ENCODE measurements at regions not wholly inside any gene's neighbourhood (a gene's known extent, or its start where the extent isn't known, plus 50 kb on each side); places are given as distances from the start of the nearest gene placed in this dataset.
"Not testable (repeated sequence)": the region's sequence is repeated elsewhere in the genome, so short reads cannot be mapped to it uniquely, and the experiment has no call there.

DNA sequence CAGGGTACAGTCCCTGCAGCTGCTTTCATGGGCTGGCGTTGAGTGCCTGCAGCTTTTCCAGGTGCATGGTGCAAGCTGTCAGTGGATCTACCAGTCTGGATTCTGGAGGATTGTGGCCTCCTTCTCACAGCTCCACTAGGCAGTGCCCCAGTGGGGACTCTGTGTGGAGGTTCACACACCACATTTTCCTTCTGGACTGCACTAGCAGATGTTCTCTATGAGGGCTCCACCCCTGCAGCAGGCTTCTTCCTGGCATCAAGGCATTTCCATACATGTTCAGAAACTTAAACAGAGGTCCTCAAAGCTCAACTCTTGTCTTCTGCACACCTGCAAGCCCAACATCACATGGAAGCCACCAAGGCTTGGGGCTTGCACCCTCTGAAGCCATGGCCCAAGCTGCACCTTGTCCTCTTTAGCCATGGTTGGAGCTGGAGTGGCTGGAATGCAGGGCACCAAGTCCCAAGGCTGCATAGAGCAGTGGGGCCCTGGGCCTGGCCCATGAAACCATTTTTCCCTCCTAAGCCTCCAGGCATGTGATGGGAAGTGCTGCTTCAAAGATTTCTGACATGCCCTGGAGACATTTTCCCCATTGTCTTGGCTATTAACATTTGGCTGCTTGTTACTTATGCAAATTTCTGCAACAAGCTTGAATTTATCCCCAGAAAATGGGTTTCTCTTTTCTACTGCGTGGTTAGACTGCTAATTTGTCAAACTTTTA is 250.2 kb upstream of the COPS8 start:
- intact Hi-C loops (cut with DNase I) = no loop called here
- Histone ChIP-seq H3K36me3 (ENCODE audit: insufficient read depth in 1 of 2, low read depth in 1 of 2) (no peaks in the 10 kb centered on the region), H3K4me3 (no peak overlapping the region), H3K27me3 (ENCODE audit: insufficient read depth in 3 of 3, low read length in 2 of 3) (no peaks in the 10 kb centered on the region), H3K4me1 (no peaks in the 10 kb centered on the region), H3K27ac (no peak overlapping the region), H3K9me3 (no peaks in the 10 kb centered on the region)
- ATAC-seq (no peak), DNase-seq (no peak)
- WGBS, 3 donors = 87 to 94% (median 88%) methylated on average over 2 of the region's 2 CpGs
- TF ChIP-seq, protein P1, sequence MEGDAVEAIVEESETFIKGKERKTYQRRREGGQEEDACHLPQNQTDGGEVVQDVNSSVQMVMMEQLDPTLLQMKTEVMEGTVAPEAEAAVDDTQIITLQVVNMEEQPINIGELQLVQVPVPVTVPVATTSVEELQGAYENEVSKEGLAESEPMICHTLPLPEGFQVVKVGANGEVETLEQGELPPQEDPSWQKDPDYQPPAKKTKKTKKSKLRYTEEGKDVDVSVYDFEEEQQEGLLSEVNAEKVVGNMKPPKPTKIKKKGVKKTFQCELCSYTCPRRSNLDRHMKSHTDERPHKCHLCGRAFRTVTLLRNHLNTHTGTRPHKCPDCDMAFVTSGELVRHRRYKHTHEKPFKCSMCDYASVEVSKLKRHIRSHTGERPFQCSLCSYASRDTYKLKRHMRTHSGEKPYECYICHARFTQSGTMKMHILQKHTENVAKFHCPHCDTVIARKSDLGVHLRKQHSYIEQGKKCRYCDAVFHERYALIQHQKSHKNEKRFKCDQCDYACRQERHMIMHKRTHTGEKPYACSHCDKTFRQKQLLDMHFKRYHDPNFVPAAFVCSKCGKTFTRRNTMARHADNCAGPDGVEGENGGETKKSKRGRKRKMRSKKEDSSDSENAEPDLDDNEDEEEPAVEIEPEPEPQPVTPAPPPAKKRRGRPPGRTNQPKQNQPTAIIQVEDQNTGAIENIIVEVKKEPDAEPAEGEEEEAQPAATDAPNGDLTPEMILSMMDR (IDR thresholded peaks at IDR 0.05) = no peak

DNA sequence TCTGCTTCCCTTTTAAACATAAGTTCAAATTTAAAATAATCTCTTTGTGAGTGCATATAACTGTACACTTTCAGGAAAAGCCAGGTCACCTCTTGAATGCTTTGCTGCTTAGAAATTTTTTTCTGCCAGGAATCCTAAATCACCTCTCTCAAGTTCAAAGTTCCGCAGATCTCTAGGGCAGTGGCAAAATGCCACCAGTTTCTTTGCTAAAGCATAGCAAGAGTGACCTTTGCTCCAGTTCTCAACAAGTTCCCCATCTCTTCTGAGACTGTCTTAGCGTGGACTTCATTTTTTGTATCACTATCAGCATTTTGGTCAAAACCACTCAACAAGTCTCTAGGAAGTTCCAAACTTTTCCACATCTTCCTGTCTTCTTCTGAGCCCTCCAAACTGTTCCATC is 249.7 kb upstream of the COPS8 start:
- H3K4me3 ChIP-seq; H3K4me1 ChIP-seq; H3K36me3 ChIP-seq (ENCODE audit: insufficient read depth in 1 of 2, low read depth in 1 of 2); DNase-seq; H3K27me3 ChIP-seq (ENCODE audit: insufficient read depth in 3 of 3, low read length in 2 of 3); ATAC-seq; H3K9me3 ChIP-seq; H3K27ac ChIP-seq; intact Hi-C loops (cut with DNase I): not testable (repeated sequence)
- WGBS, 3 donors = 74 to 94% (median 84%) methylated on average over 2 of the region's 2 CpGs

DNA sequence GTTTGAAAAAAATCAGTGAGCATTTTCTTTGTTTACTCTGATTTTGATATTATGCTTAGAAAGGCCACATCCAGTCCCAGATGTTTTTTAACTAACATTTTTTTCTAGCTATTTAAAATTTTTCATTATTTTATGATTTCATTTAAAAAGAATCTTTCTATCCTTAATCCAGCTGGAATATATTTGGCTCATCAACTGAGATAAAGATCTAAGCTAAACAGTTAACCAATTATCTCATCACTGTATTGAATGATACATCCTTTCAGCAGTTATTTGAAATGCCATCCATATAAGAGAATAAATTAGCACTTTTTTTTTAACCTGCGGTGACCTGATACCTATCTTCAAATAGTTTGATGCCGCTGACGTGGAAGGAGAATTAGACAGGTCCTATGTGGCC is 245.5 kb upstream of the COPS8 start:
- H3K27ac ChIP-seq = no peak overlapping the region
- ATAC-seq = no peak
- H3K36me3 ChIP-seq (ENCODE audit: insufficient read depth in 1 of 2, low read depth in 1 of 2) = no peaks in the 10 kb centered on the region
- H3K4me3 ChIP-seq = no peak overlapping the region
- TF ChIP-seq, protein P1 (IDR thresholded peaks at IDR 0.05) = no peak
- H3K4me1 ChIP-seq = no peaks in the 10 kb centered on the region
- no peaks in the 10 kb centered on the region for H3K9me3 ChIP-seq
- H3K27me3 ChIP-seq (ENCODE audit: insufficient read depth in 3 of 3, low read length in 2 of 3) = no peaks in the 10 kb centered on the region
- 57 to 82% (median 67%) methylated on average over 3 of the region's 3 CpGs for WGBS, 3 donors
- intact Hi-C loops (cut with DNase I) = no loop called here
- no peak for DNase-seq

DNA sequence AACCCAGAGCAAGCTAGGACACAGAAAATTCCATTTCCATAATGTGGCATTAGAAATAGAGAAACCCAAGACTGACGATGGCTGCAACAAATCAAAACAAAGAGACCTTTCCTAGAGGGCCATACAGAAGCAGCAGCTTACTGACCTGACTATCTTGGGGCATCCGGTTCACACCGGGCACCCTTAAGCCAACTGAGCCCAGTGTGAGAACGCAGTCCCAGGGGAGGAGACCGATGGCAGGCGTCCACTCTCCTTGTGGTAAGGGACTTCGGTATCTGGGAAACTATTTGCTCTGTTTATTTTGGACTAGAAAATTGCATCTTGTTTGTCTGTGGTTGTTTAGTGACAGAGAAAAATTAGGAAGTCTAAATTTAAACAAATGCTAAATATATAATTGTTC is 244.8 kb upstream of the COPS8 start:
- no peak overlapping the region for H3K27ac ChIP-seq

DNA sequence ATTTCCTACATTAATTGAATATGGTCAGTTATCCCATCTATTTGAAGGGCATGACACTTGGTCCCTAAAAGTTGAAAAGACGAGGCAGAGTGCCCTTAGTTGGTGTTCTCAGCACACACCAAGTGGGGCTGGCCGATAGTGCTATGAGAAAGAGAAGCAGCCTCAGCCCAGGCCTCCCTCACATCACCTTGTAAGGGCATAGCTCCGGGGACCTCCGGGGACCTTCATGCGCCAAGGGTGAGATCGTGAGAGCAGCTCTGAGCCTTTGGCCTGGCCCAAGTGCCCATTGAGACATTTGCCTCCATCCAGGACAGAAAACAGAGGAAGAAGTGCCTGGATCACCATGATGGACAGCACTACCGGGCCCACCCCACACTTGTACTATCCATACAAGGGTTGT is 244.3 kb upstream of the COPS8 start:
- TF ChIP-seq, protein P1 (IDR thresholded peaks at IDR 0.05) = no peak
- H3K36me3 ChIP-seq (ENCODE audit: insufficient read depth in 1 of 2, low read depth in 1 of 2) = no peaks in the 10 kb centered on the region
- H3K4me1 ChIP-seq = no peaks in the 10 kb centered on the region
- ATAC-seq (no peak), DNase-seq (no peak)
- intact Hi-C loops (cut with DNase I) = no loop called here
- WGBS, 3 donors = 79 to 87% (median 80%) methylated on average over 7 of the region's 7 CpGs
- no peak overlapping the region for H3K4me3 ChIP-seq
- peak overlapping the region; percentile 21 for H3K27ac ChIP-seq
- no peaks in the 10 kb centered on the region for H3K27me3 ChIP-seq (ENCODE audit: insufficient read depth in 3 of 3, low read length in 2 of 3)
- no peaks in the 10 kb centered on the region for H3K9me3 ChIP-seq

More for the DNA sequence above, 244.8 kb upstream of the COPS8 start:
- H3K36me3 ChIP-seq (ENCODE audit: insufficient read depth in 1 of 2, low read depth in 1 of 2) = no peaks in the 10 kb centered on the region
- no peak overlapping the region for H3K4me3 ChIP-seq
- H3K4me1 ChIP-seq = no peaks in the 10 kb centered on the region
- no peaks in the 10 kb centered on the region for H3K27me3 ChIP-seq (ENCODE audit: insufficient read depth in 3 of 3, low read length in 2 of 3)
- DNase-seq (no peak), ATAC-seq (no peak)
- intact Hi-C loops (cut with DNase I) = no loop called here
- no peaks in the 10 kb centered on the region for H3K9me3 ChIP-seq
- TF ChIP-seq, protein P1 (IDR thresholded peaks at IDR 0.05) = no peak
- WGBS, 3 donors = 71 to 77% (median 71%) methylated on average over 7 of the region's 7 CpGs

All from psoas muscle (tissue), 7 donors.